CD4-positive, alpha-beta T cell treated with Interleukin-6 for 4 hours (primary cell): ENCODE measurements at regions not wholly inside any gene's neighbourhood (a gene's known extent, or its start where the extent isn't known, plus 50 kb on each side); places are given as distances from the start of the nearest gene placed in this dataset.

Source experiments
- DNase-seq: peaks from one replicate; pipeline ENCODE4 v3.0.0-alpha.2; 2020; ENCODE audit warnings: mixed read lengths

DNA sequence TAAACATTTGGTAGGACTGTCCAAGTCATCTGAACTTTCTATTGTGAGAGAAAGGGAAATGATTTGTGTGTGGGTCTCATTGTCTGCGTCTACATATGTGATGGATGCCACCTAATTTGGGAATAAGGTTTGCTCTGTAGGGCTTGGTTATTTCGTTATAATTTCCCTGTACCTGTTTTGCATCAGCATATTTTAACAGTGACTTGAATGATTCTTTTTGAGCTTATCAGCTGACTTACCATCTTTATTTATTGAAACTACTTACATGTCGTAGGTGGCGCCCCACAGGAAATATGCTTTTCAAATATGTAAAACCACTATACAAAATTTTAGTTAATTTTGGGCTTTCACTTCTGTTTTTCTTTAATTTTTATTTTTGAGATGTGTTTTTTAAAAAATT is 56.5 kb upstream of the BCAT1 start:
- no peak for DNase-seq

DNA sequence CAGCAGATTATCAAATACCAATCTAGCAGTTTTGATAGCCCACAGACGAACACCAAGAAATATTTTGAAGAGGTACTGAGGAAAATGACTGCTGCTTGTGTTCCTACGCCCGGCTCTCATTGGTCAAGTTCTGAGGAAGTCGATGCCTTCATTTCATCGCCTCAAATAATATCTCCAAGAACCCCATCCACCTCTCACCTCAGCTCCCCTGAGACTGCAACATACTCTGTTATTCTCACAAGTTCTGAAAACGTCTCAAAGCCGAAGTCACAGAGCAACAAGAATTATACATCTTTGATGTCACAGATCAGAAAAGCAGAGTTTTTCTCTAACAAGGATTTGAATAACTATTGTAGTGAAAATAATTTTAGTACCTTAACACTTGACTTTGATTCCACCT is 55.5 kb upstream of the BCAT1 start:
- no peak for DNase-seq

DNA sequence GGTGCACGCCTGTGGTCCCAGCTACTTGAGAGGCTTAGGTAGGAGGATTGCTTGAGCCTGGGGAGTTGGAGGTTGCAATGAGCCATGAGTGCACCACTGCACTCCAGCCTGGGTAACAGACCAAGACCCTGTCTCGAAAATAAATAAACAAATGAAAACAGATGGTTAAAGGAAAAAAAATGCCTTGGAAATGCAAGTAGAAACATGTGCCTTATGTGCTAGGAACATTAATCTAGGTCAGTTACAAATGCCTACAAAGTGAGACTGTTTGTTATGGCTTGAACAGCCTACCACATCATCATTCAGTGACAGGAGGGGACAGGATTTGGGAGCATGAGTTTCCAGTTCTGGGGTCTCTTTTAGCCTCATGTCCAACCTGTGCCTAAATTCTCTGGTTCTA is 52.4 kb upstream of the BCAT1 start:
- DNase-seq, result no peak
